Esophagus muscularis mucosa (tissue), 4 donors: ENCODE measurements at regions not wholly inside any gene's neighbourhood (a gene's known extent, or its start where the extent isn't known, plus 50 kb on each side); places are given as distances from the start of the nearest gene placed in this dataset.

Experiments used
- DNase-seq: peaks from one replicate; pipeline ENCODE4 v3.0.0-alpha.2; 2017; ENCODE audit errors: extremely low spot score
- H3K27ac ChIP-seq, 4 donors: fragments of 200-600 bp; sonication (generic); replicated peaks in 1 of 4; 1 replicate in 3 of 4; 2 replicates in 1 of 4; pipeline ENCODE4 v1.5.1; 2016 to 2019; ENCODE audit warnings: mild to moderate bottlenecking in 1 of 4
- H3K27me3 ChIP-seq, 4 donors: fragments of 200-600 bp; sonication (generic); one replicate each; pipeline versions ENCODE4 v1.5.1 to v1.6.0; 2016 to 2019
- H3K36me3 ChIP-seq, 4 donors: fragments of 200-600 bp; sonication (generic); one replicate each; pipeline ENCODE4 v1.5.1; 2016 to 2019
- H3K4me1 ChIP-seq, 4 donors: fragments of 200-600 bp; sonication (generic); one replicate each; pipeline ENCODE4 v1.5.1; 2016 to 2019
- H3K4me3 ChIP-seq, 4 donors: fragments of 200-600 bp; sonication (generic); 1 replicate in 2 of 4; 2 replicates in 2 of 4; pipeline ENCODE4 v1.5.1; 2016 to 2019; ENCODE audit warnings: mild to moderate bottlenecking in 4 of 4, moderate library complexity in 1 of 4
- H3K9me3 ChIP-seq, 4 donors: fragments of 200-600 bp; sonication (generic); 1 replicate in 3 of 4; 2 replicates in 1 of 4; pipeline ENCODE4 v1.5.1; 2016 to 2019
- CTCF ChIP-seq, 3 experiments: fragments of 200-600 bp in 2 of 3; fragments of 450-650 bp in 1 of 3; sonication (generic) in 2 of 3; IDR thresholded peaks; one replicate each; pipeline ENCODE4 v1.5.1; 2017 to 2019; ENCODE audit warnings: antibody characterized with exemption in 3 of 3, mild to moderate bottlenecking in 2 of 3, moderate library complexity in 1 of 3
- EP300 ChIP-seq: sonication (generic); formaldehyde crosslinking; IDR thresholded peaks from one replicate; pipeline ENCODE4 v1.6.1; 2017; ENCODE audit warnings: antibody characterized with exemption
- POLR2A ChIP-seq: fragments of 450-650 bp; IDR thresholded peaks from one replicate; pipeline ENCODE4 v1.6.1; 2017; ENCODE audit warnings: antibody characterized with exemption, moderate library complexity, mild to moderate bottlenecking, low read depth
- POLR2AphosphoS5 ChIP-seq, 2 donors: sonication (generic); formaldehyde crosslinking; IDR thresholded peaks; one replicate each; pipeline ENCODE4 v1.6.1; 2017; ENCODE audit warnings: antibody characterized with exemption in 2 of 2
- WGBS: methylation state at CpG from one replicate; pipeline ENCODE4 v1.1.5; 2018; 5-methylcytosine and 5-hydroxymethylcytosine counted together
- intact Hi-C: fragments of 100-400 bp; cut with DNase I; formaldehyde crosslinking; loops from one replicate; pipeline ENCODE4 v1.15.1; 2023

- peak; percentile 86 for DNase-seq
- peaks cover 0 to 52% (median 0%) of the 10 kb centered on the region in 4 donors for H3K27me3 ChIP-seq
- WGBS = 58% methylated on average over 7 of the region's 8 CpGs
- intact Hi-C loops = no loop called here
- no peak overlapping the region for H3K27ac ChIP-seq
- H3K4me1 ChIP-seq = no peaks in the 10 kb centered on the region
- H3K4me3 ChIP-seq = no peak overlapping the region
- H3K9me3 ChIP-seq = peaks cover 0 to 4% (median 0%) of the 10 kb centered on the region in 4 donors
- no peak for TF ChIP-seq EP300
- no peaks in the 10 kb centered on the region for H3K36me3 ChIP-seq
Observed at GRCh38 chr17:34709158-34709754, 129.9 kb downstream of the TMEM132E start.

- TF ChIP-seq POLR2AphosphoS5 (IDR thresholded peaks at IDR 0.05) (no peak), POLR2A (no peak), CTCF (IDR thresholded peaks at IDR 0.05) (no peak), EP300 (no peak)
- peak; percentile 37 for DNase-seq
- intact Hi-C loops = no loop called here
- Histone ChIP-seq H3K36me3 (no peaks in the 10 kb centered on the region), H3K4me3 (no peak overlapping the region), H3K9me3 (peaks cover 0 to 4% (median 0%) of the 10 kb centered on the region in 4 donors), H3K27me3 (peaks cover 0 to 40% (median 0%) of the 10 kb centered on the region in 4 donors), H3K27ac (no peak overlapping the region), H3K4me1 (no peaks in the 10 kb centered on the region)
- WGBS = 5% methylated on average over 4 of the region's 4 CpGs
Observed at GRCh38 chr17:34706029-34706428, 126.6 kb downstream of the TMEM132E start.

- no peak for TF ChIP-seq POLR2A
- no peak for TF ChIP-seq POLR2AphosphoS5 (IDR thresholded peaks at IDR 0.05)
- TF ChIP-seq EP300 = no peak
- TF ChIP-seq CTCF (IDR thresholded peaks at IDR 0.05) = no peak
- Histone ChIP-seq H3K4me1 (no peaks in the 10 kb centered on the region), H3K27ac (no peak overlapping the region), H3K9me3 (peaks cover 0 to 4% (median 0%) of the 10 kb centered on the region in 4 donors), H3K4me3 (no peak overlapping the region), H3K27me3 (peaks cover 0 to 19% (median 0%) of the 10 kb centered on the region in 4 donors), H3K36me3 (no peaks in the 10 kb centered on the region)
- intact Hi-C loops = no loop called here
- DNase-seq = no peak
- 18% methylated on average over 3 of the region's 3 CpGs for WGBS
Observed at GRCh38 chr17:34703533-34703932, 124.2 kb downstream of the TMEM132E start.

GRCh38 chr17:34699181-34699580 is 119.8 kb downstream of the TMEM132E start:
- H3K36me3 ChIP-seq = no peaks in the 10 kb centered on the region

GRCh38 chr17:34692920-34693319 is 113.5 kb downstream of the TMEM132E start:
- intact Hi-C loops = no loop called here
- H3K4me3 ChIP-seq = no peak overlapping the region

More at GRCh38 chr17:34699181-34699580, 119.8 kb downstream of the TMEM132E start:
- no peak for TF ChIP-seq EP300
- no peak for TF ChIP-seq POLR2AphosphoS5 (IDR thresholded peaks at IDR 0.05)
- no peak for TF ChIP-seq CTCF (IDR thresholded peaks at IDR 0.05)
- no peak for TF ChIP-seq POLR2A
- WGBS = 49% methylated on average over 4 of the region's 4 CpGs
- Histone ChIP-seq H3K4me1 (no peaks in the 10 kb centered on the region), H3K27ac (no peak overlapping the region), H3K27me3 (peaks cover 0 to 13% (median 0%) of the 10 kb centered on the region in 4 donors), H3K9me3 (no peaks in the 10 kb centered on the region), H3K4me3 (no peak overlapping the region)
- no peak for DNase-seq
- intact Hi-C loops = no loop called here

More at GRCh38 chr17:34692920-34693319, 113.5 kb downstream of the TMEM132E start:
- no peak for TF ChIP-seq CTCF (IDR thresholded peaks at IDR 0.05)
- TF ChIP-seq EP300 = no peak
- no peak for TF ChIP-seq POLR2A
- TF ChIP-seq POLR2AphosphoS5 (IDR thresholded peaks at IDR 0.05) = no peak
- DNase-seq = no peak
- H3K27me3 ChIP-seq = peaks cover 0 to 6% (median 0%) of the 10 kb centered on the region in 4 donors
- 78% methylated on average over 1 of the region's 1 CpG for WGBS
- no peaks in the 10 kb centered on the region for H3K4me1 ChIP-seq
- no peak overlapping the region for H3K27ac ChIP-seq
- peaks cover 0 to 4% (median 0%) of the 10 kb centered on the region in 4 donors for H3K9me3 ChIP-seq
- H3K36me3 ChIP-seq = no peaks in the 10 kb centered on the region
